IMR-90 (cell line): ENCODE measurements at regions not wholly inside any gene's neighbourhood (a gene's known extent, or its start where the extent isn't known, plus 50 kb on each side); places are given as distances from the start of the nearest gene placed in this dataset.

Experiments
- ATAC-seq: fragments of 200-7000 bp; cut with Tn5 transposase; 2 replicates; pipeline ENCODE4 v1.9.1; 2020; ENCODE audit warnings: low read depth, mild to moderate bottlenecking, moderate library complexity
- BruUV-seq: library from RNA; stranded (reverse); fragments of 400-500 nt; replicated peaks from 2 replicates; lab custom pipeline; 2021; lab: Mats Ljungman, UMichigan
- CTCF ChIA-PET: fragments of 300-600 bp; formaldehyde crosslinking; extraction: SDS; loops from one replicate; lab custom pipeline; 2021; ENCODE audit warnings: antibody characterized with exemption; lab: Yijun Ruan, JAX
- POLR2A ChIA-PET: fragments of 300-600 bp; sonication (Branson Sonifier 250); formaldehyde crosslinking; loops from one replicate; lab custom pipeline; 2022; ENCODE audit warnings: antibody characterized with exemption; ENCODE audit not compliant: unreplicated experiment; lab: Charles Lee
- DNase-seq: peaks from one replicate; pipeline ENCODE4 v3.0.0; 2013
- H2AFZ ChIP-seq: replicated peaks from 2 replicates; pipeline ENCODE3; 2013; ENCODE audit warnings: low read length, mild to moderate bottlenecking; ENCODE audit not compliant: poor library complexity
- H2AK5ac ChIP-seq: 2 replicates; pipeline ENCODE4 v1.6.1; 2013; ENCODE audit warnings: low read depth, low read length, inconsistent platforms
- H2AK9ac ChIP-seq: replicated peaks from 2 replicates; pipeline ENCODE3; 2013; ENCODE audit warnings: mild to moderate bottlenecking, low read depth, low read length, moderate library complexity; ENCODE audit not compliant: poor library complexity
- H2BK120ac ChIP-seq: 2 replicates; pipeline ENCODE4 v1.6.1; 2013; ENCODE audit warnings: low read depth, low read length, inconsistent platforms
- H2BK15ac ChIP-seq: 3 replicates; pipeline ENCODE4 v1.6.1; 2013; ENCODE audit warnings: low read depth, low read length, inconsistent platforms
- H2BK20ac ChIP-seq: 2 replicates; pipeline ENCODE4 v1.6.1; 2013; ENCODE audit warnings: low read depth, mild to moderate bottlenecking, inconsistent platforms, low read length, moderate library complexity
- H2BK5ac ChIP-seq: 2 replicates; pipeline ENCODE4 v1.6.1; 2013; ENCODE audit warnings: mild to moderate bottlenecking, low read depth, low read length, inconsistent platforms; ENCODE audit not compliant: poor library complexity, severe bottlenecking
- H3K14ac ChIP-seq: replicated peaks from 2 replicates; pipeline ENCODE4 v1.6.1; 2013; ENCODE audit warnings: low read depth, low read length, inconsistent platforms
- H3K18ac ChIP-seq: 2 replicates; pipeline ENCODE4 v1.6.1; 2013; ENCODE audit warnings: low read depth, low read length, control low read depth
- H3K23ac ChIP-seq: 2 replicates; pipeline ENCODE4 v1.6.1; 2013; ENCODE audit warnings: low read depth, low read length, inconsistent platforms
- H3K27ac ChIP-seq: 2 replicates; pipeline ENCODE4 v1.5.1; 2013; ENCODE audit warnings: mild to moderate bottlenecking, control low read depth, low read length; ENCODE audit not compliant: insufficient read depth
- H3K27me3 ChIP-seq: 2 replicates; pipeline ENCODE4 v1.6.1; 2013; ENCODE audit warnings: low read length; ENCODE audit not compliant: control insufficient read depth, insufficient read depth
- H3K36me3 ChIP-seq: 2 replicates; pipeline ENCODE4 v1.6.1; 2013; ENCODE audit warnings: low read length, mixed read lengths; ENCODE audit not compliant: control insufficient read depth, insufficient read depth
- H3K4ac ChIP-seq: 2 replicates; pipeline ENCODE4 v1.6.1; 2013; ENCODE audit warnings: low read depth, low read length, inconsistent platforms
- H3K4me1 ChIP-seq: 2 replicates; pipeline ENCODE4 v1.6.1; 2013; ENCODE audit warnings: low read length, mixed read lengths; ENCODE audit not compliant: control insufficient read depth, insufficient read depth
- H3K4me2 ChIP-seq: 2 replicates; pipeline ENCODE4 v1.6.1; 2013; ENCODE audit warnings: low read depth, mild to moderate bottlenecking, control low read depth, low read length, moderate library complexity
- H3K4me3 ChIP-seq: 2 replicates; pipeline ENCODE4 v1.5.1; 2013; ENCODE audit warnings: low read depth, mild to moderate bottlenecking, control low read depth, low read length, moderate library complexity; ENCODE audit not compliant: insufficient read depth
- H3K56ac ChIP-seq: 2 replicates; pipeline ENCODE4 v1.6.1; 2013; ENCODE audit warnings: low read length, inconsistent platforms; ENCODE audit not compliant: insufficient read depth; ENCODE audit errors: extremely low read depth
- H3K79me1 ChIP-seq, 2 experiments: 2 replicates each; pipeline ENCODE4 v1.6.1; 2013; ENCODE audit warnings: low read length in 2 of 2, inconsistent platforms in 1 of 2, low read depth in 1 of 2
- H3K9ac ChIP-seq: 2 replicates; pipeline ENCODE4 v1.6.1; 2013; ENCODE audit warnings: low read depth, low read length, control low read depth
- H3K9me1 ChIP-seq: 2 replicates; pipeline ENCODE4 v1.6.1; 2013; ENCODE audit warnings: low read length, inconsistent platforms; ENCODE audit not compliant: insufficient read depth
- H3K9me3 ChIP-seq: 2 replicates; pipeline ENCODE4 v1.6.1; 2013; ENCODE audit warnings: low read length; ENCODE audit not compliant: control insufficient read depth, insufficient read depth
- H4K20me1 ChIP-seq: 2 replicates; pipeline ENCODE4 v1.6.1; 2013; ENCODE audit warnings: low read length, inconsistent platforms; ENCODE audit not compliant: insufficient read depth
- H4K5ac ChIP-seq: 2 replicates; pipeline ENCODE4 v1.6.1; 2013; ENCODE audit warnings: mild to moderate bottlenecking, low read depth, low read length, control low read depth
- H4K8ac ChIP-seq, 2 experiments: 2 replicates each; pipeline ENCODE4 v1.6.1; 2013; ENCODE audit warnings: low read depth in 2 of 2, low read length in 2 of 2, control low read depth in 1 of 2, inconsistent platforms in 1 of 2
- H4K91ac ChIP-seq: 2 replicates; pipeline ENCODE4 v1.6.1; 2013; ENCODE audit warnings: low read depth, low read length, inconsistent platforms; ENCODE audit not compliant: insufficient read depth
- BHLHE40 ChIP-seq: fragments of 150-350 bp; IDR thresholded peaks from 2 replicates; pipeline ENCODE4 v1.6.1; 2016; ENCODE audit warnings: mild to moderate bottlenecking, low read depth, low read length
- CEBPB ChIP-seq: IDR thresholded peaks from 2 replicates; pipeline ENCODE4 v1.6.1; 2012; ENCODE audit warnings: low read depth, low read length, improper control_type of control experiment
- CHD1 ChIP-seq: IDR thresholded peaks from 2 replicates; pipeline ENCODE4 v1.6.1; 2012; ENCODE audit warnings: low read depth, low read length, improper control_type of control experiment
- CTCF ChIP-seq: conservative IDR thresholded peaks from 2 replicates; pipeline ENCODE4 v1.5.1; 2012; ENCODE audit warnings: mild to moderate bottlenecking, low read depth, low read length, improper control_type of control experiment
- FOS ChIP-seq: fragments of 150-350 bp; IDR thresholded peaks from 2 replicates; pipeline ENCODE4 v1.6.1; 2016; ENCODE audit warnings: low read depth, low read length
- MAFK ChIP-seq: IDR thresholded peaks from 2 replicates; pipeline ENCODE4 v1.6.1; 2012; ENCODE audit warnings: low read depth, low read length, improper control_type of control experiment
- MAZ ChIP-seq: IDR thresholded peaks from 2 replicates; pipeline ENCODE4 v1.6.1; 2012; ENCODE audit warnings: low read depth, mild to moderate bottlenecking, low read length, improper control_type of control experiment, moderate library complexity, borderline replicate concordance
- MXI1 ChIP-seq: IDR thresholded peaks from 2 replicates; pipeline ENCODE4 v1.6.1; 2012; ENCODE audit warnings: low read depth, mild to moderate bottlenecking, low read length, moderate library complexity, borderline replicate concordance
- NFE2L2 ChIP-seq: fragments of 150-350 bp; IDR thresholded peaks from 2 replicates; pipeline ENCODE4 v1.6.1; 2016; ENCODE audit warnings: low read depth, mild to moderate bottlenecking, low read length
- POLR2A ChIP-seq: IDR thresholded peaks from 2 replicates; pipeline ENCODE4 v1.6.1; 2012; ENCODE audit warnings: mild to moderate bottlenecking, low read depth, low read length
- RAD21 ChIP-seq: IDR thresholded peaks from 2 replicates; pipeline ENCODE4 v1.6.1; 2012; ENCODE audit warnings: low read length, improper control_type of control experiment
- RCOR1 ChIP-seq: IDR thresholded peaks from 2 replicates; pipeline ENCODE4 v1.6.1; 2012; ENCODE audit warnings: mild to moderate bottlenecking, low read length, improper control_type of control experiment; ENCODE audit not compliant: insufficient replicate concordance
- RFX5 ChIP-seq: IDR thresholded peaks from 2 replicates; pipeline ENCODE4 v1.8.0; 2012; ENCODE audit warnings: low read depth, mild to moderate bottlenecking, low read length, moderate library complexity
- SMC3 ChIP-seq: fragments of 150-350 bp; IDR thresholded peaks from 2 replicates; pipeline ENCODE4 v1.6.1; 2016; ENCODE audit warnings: low read depth, mild to moderate bottlenecking, antibody characterized with exemption, low read length, moderate library complexity
- USF2 ChIP-seq: fragments of 150-350 bp; IDR thresholded peaks from 2 replicates; pipeline ENCODE4 v1.6.1; 2017; ENCODE audit warnings: mild to moderate bottlenecking, antibody characterized with exemption, low read length, low read depth
- WGBS, 2 experiments: methylation state at CpG; one replicate each; pipeline versions ENCODE4 v1.1.5 to v1.1.7; 2013; ENCODE audit warnings: missing lambda C conversion rate in 2 of 2; ENCODE audit not compliant: insufficient read length in 1 of 2; ENCODE audit errors: extremely low coverage in 2 of 2; 5-methylcytosine and 5-hydroxymethylcytosine counted together
- dilution Hi-C: fragments of 300-500 bp; cut with HindIII; formaldehyde crosslinking; loops from one replicate; pipeline ENCODE4 v1.14.3; 2018; ENCODE audit warnings: low sequenced_read_pairs; ENCODE audit not compliant: unreplicated experiment
- in situ Hi-C: fragments of 300-500 bp; cut with MboI; formaldehyde crosslinking; loops from 3 replicates; pipeline ENCODE4 v1.14.3; 2019; ENCODE audit warnings: low sequenced_read_pairs, inconsistent platforms, mixed read lengths
- intact Hi-C: fragments of 100-400 bp; cut with micrococcal nuclease; formaldehyde crosslinking; loops from 2 replicates; pipeline ENCODE4 v1.10.0; 2022
- TF ChIP-seq, protein P1 (sequence below): fragments of 150-350 bp; IDR thresholded peaks from 2 replicates; pipeline ENCODE4 v1.6.1; 2016; ENCODE audit warnings: low read depth, mild to moderate bottlenecking, low read length, moderate library complexity, borderline replicate concordance

DNA sequence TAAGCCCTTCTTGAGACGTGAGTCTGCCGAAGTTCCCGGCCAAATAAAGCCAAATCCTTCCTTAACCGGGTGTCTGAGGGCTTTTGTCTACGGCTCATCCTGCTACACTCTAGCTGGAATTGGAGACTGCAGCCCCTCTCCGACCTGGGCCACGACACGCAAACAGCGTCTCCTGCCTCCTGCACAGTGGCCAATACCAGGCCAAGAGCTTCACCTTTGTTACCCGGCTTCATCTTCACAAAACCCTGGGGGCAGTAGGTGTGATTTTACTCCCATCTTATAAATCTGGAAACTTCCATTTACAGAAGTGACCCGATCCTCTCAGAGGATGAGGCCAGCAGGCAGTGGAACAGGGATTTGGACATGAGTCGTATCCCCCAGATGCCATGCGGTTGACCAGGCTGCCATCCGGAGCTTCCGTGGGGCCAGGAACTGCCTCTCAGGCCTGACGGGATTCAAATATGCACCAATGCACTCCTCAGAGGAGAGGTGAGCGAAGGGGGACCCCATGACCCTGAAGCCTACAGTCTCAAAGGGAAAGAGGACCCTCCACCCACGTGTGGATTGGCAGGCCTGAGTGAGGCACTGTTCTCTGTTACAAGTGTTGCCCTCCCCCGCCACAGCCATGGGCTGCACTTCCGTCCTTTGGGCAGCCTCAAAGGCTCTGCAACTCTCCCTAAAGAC is 53.2 kb upstream of the KLF13 start:
- Histone ChIP-seq H3K79me1 (no peaks in the 10 kb centered on the region), H2BK20ac (no peak overlapping the region)

More for the DNA sequence above, 53.2 kb upstream of the KLF13 start:
- no peaks in the 10 kb centered on the region for H4K20me1 ChIP-seq
- no peak for TF ChIP-seq POLR2A
- TF ChIP-seq SMC3, result no peak
- TF ChIP-seq CTCF, result no peak
- TF ChIP-seq MXI1, result no peak
- TF ChIP-seq CEBPB, result no peak
- TF ChIP-seq FOS, result no peak
- TF ChIP-seq CHD1, result no peak
- TF ChIP-seq, protein P1, sequence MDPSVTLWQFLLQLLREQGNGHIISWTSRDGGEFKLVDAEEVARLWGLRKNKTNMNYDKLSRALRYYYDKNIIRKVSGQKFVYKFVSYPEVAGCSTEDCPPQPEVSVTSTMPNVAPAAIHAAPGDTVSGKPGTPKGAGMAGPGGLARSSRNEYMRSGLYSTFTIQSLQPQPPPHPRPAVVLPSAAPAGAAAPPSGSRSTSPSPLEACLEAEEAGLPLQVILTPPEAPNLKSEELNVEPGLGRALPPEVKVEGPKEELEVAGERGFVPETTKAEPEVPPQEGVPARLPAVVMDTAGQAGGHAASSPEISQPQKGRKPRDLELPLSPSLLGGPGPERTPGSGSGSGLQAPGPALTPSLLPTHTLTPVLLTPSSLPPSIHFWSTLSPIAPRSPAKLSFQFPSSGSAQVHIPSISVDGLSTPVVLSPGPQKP, result no peak
- TF ChIP-seq RAD21, result no peak
- TF ChIP-seq NFE2L2, result no peak
- TF ChIP-seq RCOR1, result no peak
- TF ChIP-seq RFX5, result no peak
- TF ChIP-seq MAZ, result no peak
- TF ChIP-seq BHLHE40, result no peak
- TF ChIP-seq USF2, result no peak
- no peak for TF ChIP-seq MAFK
- H2AFZ ChIP-seq, result peak overlapping the region; percentile 43
- CTCF ChIA-PET, result no interaction called here
- no peak overlapping the region for H3K4me3 ChIP-seq
- dilution Hi-C loops (no loop called here), intact Hi-C loops (no loop called here), in situ Hi-C loops (no loop called here)
- no peaks in the 10 kb centered on the region for H3K36me3 ChIP-seq
- peaks cover 6% of the 10 kb centered on the region; the same call in 1 of the 2 replicates for H3K27me3 ChIP-seq
- DNase-seq (no peak), ATAC-seq (no peak)
- no TSS peak for BruUV-seq
- no peak overlapping the region for H4K91ac ChIP-seq
- 70% methylated on average over 2 of the region's 20 CpGs; no CpG with 5 or more reads in 1 of the 2 experiments for WGBS, 2 experiments
- no peak overlapping the region for H3K56ac ChIP-seq
- no peak overlapping the region for H3K9ac ChIP-seq
- no peak overlapping the region for H3K23ac ChIP-seq
- H3K18ac ChIP-seq, result no peak overlapping the region
- H4K8ac ChIP-seq, result no peak overlapping the region
- no peaks in the 10 kb centered on the region for H3K4me1 ChIP-seq
- no peak overlapping the region for H3K14ac ChIP-seq
- no peak overlapping the region for H3K4me2 ChIP-seq
- POLR2A ChIA-PET, result no interaction called here
- no peak overlapping the region for H2BK120ac ChIP-seq
- H2BK15ac ChIP-seq, result no peak overlapping the region
- no peak overlapping the region for H3K27ac ChIP-seq
- no peaks in the 10 kb centered on the region for H3K9me3 ChIP-seq
- no peak overlapping the region for H3K4ac ChIP-seq
- H2AK9ac ChIP-seq, result no peak overlapping the region
- no peak overlapping the region for H2AK5ac ChIP-seq
- no peak overlapping the region for H4K5ac ChIP-seq
- no peaks in the 10 kb centered on the region for H3K9me1 ChIP-seq
- no peak overlapping the region for H2BK5ac ChIP-seq
